HepG2 (cell line): ENCODE measurements at regions not wholly inside any gene's neighbourhood (a gene's known extent, or its start where the extent isn't known, plus 50 kb on each side); places are given as distances from the start of the nearest gene placed in this dataset.

Source experiments
- ATAC-seq: fragments of 200-7000 bp; cut with Tn5 transposase; 3 replicates; pipeline ENCODE4 v1.9.1; 2020; ENCODE audit warnings: mild to moderate bottlenecking, moderate library complexity
- BruUV-seq: library from RNA; stranded (reverse); fragments of 400-500 nt; replicated peaks from 2 replicates; lab custom pipeline; 2021; lab: Mats Ljungman, UMichigan
- CTCF ChIA-PET: fragments of 300-600 bp; formaldehyde crosslinking; extraction: SDS; loops from one replicate; lab custom pipeline; 2021; ENCODE audit warnings: low total read pairs, inconsistent platforms, low intra/inter-chr PET ratio; lab: Yijun Ruan, JAX
- POLR2A ChIA-PET: fragments of 350-600 bp; sonication (Branson Sonifier 250); formaldehyde crosslinking; loops from one replicate; lab custom pipeline; 2020; ENCODE audit warnings: antibody characterized with exemption, inconsistent platforms; lab: Yijun Ruan, JAX
- DNase-seq: peaks from one replicate; pipeline ENCODE4 v3.0.0-alpha.2; 2015; ENCODE audit warnings: low spot score
- FAIRE-seq: peaks from 3 replicates; lab custom pipeline; 2011; peaks lifted over from hg19 to GRCh38; lab: Jason Lieb, UNC
- H2AFZ ChIP-seq: one replicate; pipeline ENCODE4 v1.6.1; 2011; ENCODE audit warnings: low read length, inconsistent platforms
- H3K27ac ChIP-seq: fragments of 300-600 bp; 3 replicates; pipeline ENCODE4 v1.8.0; 2011; ENCODE audit warnings: mixed run types, mild to moderate bottlenecking, mixed read lengths, low read length, inconsistent platforms; ENCODE audit not compliant: insufficient read depth; ENCODE audit errors: extremely low read length
- H3K27me3 ChIP-seq, 2 experiments: fragments of 200-600 bp in 1 of 2; 2 replicates in 1 of 2; 3 replicates in 1 of 2; pipeline versions ENCODE4 v1.6.0 to v1.8.0; 2011; ENCODE audit warnings: low read length in 2 of 2, mild to moderate bottlenecking in 2 of 2, moderate library complexity in 2 of 2, inconsistent platforms in 1 of 2; ENCODE audit not compliant: insufficient read depth in 2 of 2, control insufficient read depth in 1 of 2
- H3K36me3 ChIP-seq, 2 experiments: fragments of 200-600 bp in 1 of 2; replicated peaks in 1 of 2; 2 replicates in 1 of 2; 3 replicates in 1 of 2; pipeline versions ENCODE4 v1.5.1 to v1.8.0; 2011; ENCODE audit warnings: low read length in 2 of 2, inconsistent platforms in 1 of 2; ENCODE audit not compliant: insufficient read depth in 2 of 2, control insufficient read depth in 1 of 2
- H3K4me1 ChIP-seq: 2 replicates; pipeline ENCODE4 v1.5.1; 2012; ENCODE audit warnings: low read length, inconsistent platforms; ENCODE audit not compliant: insufficient read depth
- H3K4me2 ChIP-seq: 2 replicates; pipeline ENCODE4 v1.6.0; 2011; ENCODE audit warnings: low read depth, low read length, inconsistent platforms
- H3K4me3 ChIP-seq, 3 experiments: fragments of 200-600 bp in 1 of 3; sonication (generic), shearing (Covaris generic) in 1 of 3; replicated peaks in 1 of 3; 2 replicates each; pipeline ENCODE4 v1.5.1; 2011 to 2016; ENCODE audit warnings: low read length in 3 of 3, inconsistent platforms in 2 of 3, low read depth in 2 of 3, mild to moderate bottlenecking in 2 of 3, control low read depth in 1 of 3, mixed read lengths in 1 of 3; ENCODE audit not compliant: insufficient read depth in 1 of 3
- H3K79me2 ChIP-seq: one replicate; pipeline ENCODE4 v1.6.1; 2011; ENCODE audit warnings: low read length, inconsistent platforms; ENCODE audit not compliant: insufficient read depth
- H3K9ac ChIP-seq: 2 replicates; pipeline ENCODE4 v1.6.0; 2011; ENCODE audit warnings: mild to moderate bottlenecking, low read depth, low read length, inconsistent platforms; ENCODE audit not compliant: insufficient read depth
- H3K9me3 ChIP-seq: 2 replicates; pipeline ENCODE4 v1.5.1; 2012; ENCODE audit warnings: mild to moderate bottlenecking, low read length
- H4K20me1 ChIP-seq: 2 replicates; pipeline ENCODE4 v1.6.0; 2011; ENCODE audit warnings: inconsistent platforms, mild to moderate bottlenecking, low read length, moderate library complexity; ENCODE audit not compliant: insufficient read depth
- CHD4 ChIP-seq: fragments of 200-600 bp; sonication (generic); IDR thresholded peaks from 2 replicates; pipeline ENCODE4 v1.7.0; 2017; ENCODE audit warnings: mild to moderate bottlenecking, low read length, borderline replicate concordance
- ELF1 ChIP-seq: sonication (generic); formaldehyde crosslinking; IDR thresholded peaks from 2 replicates; pipeline ENCODE4 v1.4.0; 2020; ENCODE audit warnings: missing genetic modification reagents
- KDM5B ChIP-seq: sonication (generic); formaldehyde crosslinking; IDR thresholded peaks from 2 replicates; pipeline ENCODE4 v1.4.0; 2020; ENCODE audit warnings: missing genetic modification reagents, mild to moderate bottlenecking, borderline replicate concordance
- MXI1 ChIP-seq: IDR thresholded peaks from 3 replicates; pipeline ENCODE4 v1.6.1; 2012; ENCODE audit warnings: low read depth, low read length, inconsistent platforms, borderline replicate concordance
- PHF21A ChIP-seq: sonication (generic); formaldehyde crosslinking; IDR thresholded peaks from 2 replicates; pipeline ENCODE4 v1.5.0; 2020; ENCODE audit warnings: mild to moderate bottlenecking, missing genetic modification reagents
- SATB2 ChIP-seq: sonication (generic); formaldehyde crosslinking; IDR thresholded peaks from 2 replicates; pipeline ENCODE4 v1.5.0; 2020; ENCODE audit warnings: missing genetic modification reagents
- TRIM24 ChIP-seq: sonication (generic); formaldehyde crosslinking; IDR thresholded peaks from 2 replicates; pipeline ENCODE4 v1.8.0; 2022; ENCODE audit warnings: mild to moderate bottlenecking, missing genetic modification reagents
- ZNF12 ChIP-seq: sonication (generic); formaldehyde crosslinking; IDR thresholded peaks from 2 replicates; pipeline ENCODE4 v1.5.0; 2020; ENCODE audit warnings: missing genetic modification reagents
- ZNF207 ChIP-seq: fragments of 450-650 bp; IDR thresholded peaks from 2 replicates; pipeline ENCODE4 v1.6.1; 2016; ENCODE audit warnings: antibody characterized with exemption, borderline replicate concordance
- WGBS: methylation state at CpG from one replicate; pipeline ENCODE4 v1.1.6; 2017; ENCODE audit warnings: low lambda C conversion rate; 5-methylcytosine and 5-hydroxymethylcytosine counted together
- in situ Hi-C: cut with HindIII; loops from 2 replicates; pipeline ENCODE4 v1.10.0; 2017; ENCODE audit warnings: low pct_unique_long_range_greater_than_20kb; ENCODE audit not compliant: extremely low pct_ligation_motif_present
- intact Hi-C: fragments of 100-400 bp; cut with micrococcal nuclease; formaldehyde crosslinking; loops from one replicate; pipeline ENCODE4 v1.10.0; 2022; ENCODE audit not compliant: unreplicated experiment
- TF ChIP-seq, protein P1 (sequence below): sonication (generic); formaldehyde crosslinking; conservative IDR thresholded peaks from 2 replicates; pipeline ENCODE4 v1.5.0; 2020; ENCODE audit warnings: missing genetic modification reagents
- TF ChIP-seq, protein P2 (sequence below): sonication (generic); formaldehyde crosslinking; IDR thresholded peaks from 2 replicates; pipeline ENCODE4 v1.4.0; 2020; ENCODE audit warnings: mild to moderate bottlenecking, missing genetic modification reagents
- TF ChIP-seq, protein P3 (sequence below): sonication (generic); formaldehyde crosslinking; IDR thresholded peaks from 2 replicates; pipeline ENCODE4 v1.5.0; 2020; ENCODE audit warnings: missing genetic modification reagents

DNA sequence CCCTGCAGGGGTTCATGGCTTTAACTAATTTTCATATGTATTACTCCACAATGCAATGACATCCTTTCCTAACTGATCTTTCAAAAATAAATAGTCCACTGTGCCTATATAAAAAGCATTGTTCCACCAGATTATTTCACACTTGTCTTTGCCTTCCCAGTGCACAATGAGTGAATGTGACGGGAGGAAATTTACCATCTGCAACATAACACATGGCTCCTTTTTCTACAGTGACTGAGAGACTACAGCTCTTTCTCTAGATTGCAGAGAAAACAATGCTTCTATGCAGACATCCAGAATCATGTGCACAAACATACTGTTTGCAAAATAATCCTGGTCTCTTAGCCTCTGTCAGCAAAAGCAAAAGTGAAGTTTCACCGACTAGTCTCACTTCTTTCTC is 483.7 kb upstream of the PIK3R1 start:
- Histone ChIP-seq H3K27me3 (no peaks in the 10 kb centered on the region), H2AFZ (no peak overlapping the region), H4K20me1 (no peaks in the 10 kb centered on the region), H3K27ac (no peak overlapping the region), H3K4me2 (no peak overlapping the region), H3K4me1 (no peaks in the 10 kb centered on the region), H3K9me3 (no peaks in the 10 kb centered on the region), H3K4me3 (no peak overlapping the region), H3K36me3 (no peaks in the 10 kb centered on the region), H3K9ac (no peak overlapping the region), H3K79me2 (no peaks in the 10 kb centered on the region)
- TF ChIP-seq SATB2 (CRISPR knock-in tag) (no peak), PHF21A (no peak)
- ATAC-seq = no peak
- FAIRE-seq = no peak
- intact Hi-C loops (no loop called here), in situ Hi-C loops (no loop called here)
- 77% methylated on average over 2 of the region's 2 CpGs for WGBS
- POLR2A ChIA-PET = no interaction called here
- CTCF ChIA-PET = no interaction called here
- no TSS peak for BruUV-seq
- DNase-seq = no peak

DNA sequence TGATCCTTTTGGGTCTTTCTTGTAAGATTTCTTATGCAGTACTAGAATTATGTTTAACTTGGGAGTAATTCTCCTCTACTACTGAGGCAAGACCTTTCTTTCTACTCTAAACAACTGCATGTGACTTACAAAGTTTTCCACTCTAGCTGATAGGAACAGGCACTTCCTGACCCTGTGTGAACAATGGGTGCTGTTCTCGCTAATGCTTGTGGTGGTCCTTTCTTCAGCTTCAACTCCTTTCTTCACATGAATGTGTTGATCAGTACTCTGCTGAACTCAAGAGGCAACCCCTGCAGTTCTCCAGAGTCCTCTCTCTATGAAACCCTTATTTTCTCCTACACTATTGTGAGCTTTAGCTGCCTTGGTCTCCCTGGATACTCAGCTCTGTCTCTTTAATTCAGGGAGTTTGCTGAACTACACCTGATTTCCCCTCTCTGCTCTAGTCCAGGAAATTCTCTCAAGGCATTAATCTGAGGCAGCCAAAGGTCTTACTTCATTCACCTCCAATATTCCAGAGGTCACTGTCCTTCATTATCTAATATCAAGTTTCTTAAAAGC is 484.6 kb upstream of the PIK3R1 start:
- BruUV-seq = no TSS peak
- TF ChIP-seq, protein P1, sequence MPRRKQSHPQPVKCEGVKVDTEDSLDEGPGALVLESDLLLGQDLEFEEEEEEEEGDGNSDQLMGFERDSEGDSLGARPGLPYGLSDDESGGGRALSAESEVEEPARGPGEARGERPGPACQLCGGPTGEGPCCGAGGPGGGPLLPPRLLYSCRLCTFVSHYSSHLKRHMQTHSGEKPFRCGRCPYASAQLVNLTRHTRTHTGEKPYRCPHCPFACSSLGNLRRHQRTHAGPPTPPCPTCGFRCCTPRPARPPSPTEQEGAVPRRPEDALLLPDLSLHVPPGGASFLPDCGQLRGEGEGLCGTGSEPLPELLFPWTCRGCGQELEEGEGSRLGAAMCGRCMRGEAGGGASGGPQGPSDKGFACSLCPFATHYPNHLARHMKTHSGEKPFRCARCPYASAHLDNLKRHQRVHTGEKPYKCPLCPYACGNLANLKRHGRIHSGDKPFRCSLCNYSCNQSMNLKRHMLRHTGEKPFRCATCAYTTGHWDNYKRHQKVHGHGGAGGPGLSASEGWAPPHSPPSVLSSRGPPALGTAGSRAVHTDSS (CRISPR knock-in tag) = no peak
- TF ChIP-seq KDM5B (CRISPR knock-in tag) (no peak), ZNF12 (CRISPR knock-in tag) (no peak), TRIM24 (CRISPR knock-in tag) (no peak), MXI1 (no peak), CHD4 (no peak), ZNF207 (no peak), ELF1 (CRISPR knock-in tag) (no peak)
- TF ChIP-seq, protein P2, sequence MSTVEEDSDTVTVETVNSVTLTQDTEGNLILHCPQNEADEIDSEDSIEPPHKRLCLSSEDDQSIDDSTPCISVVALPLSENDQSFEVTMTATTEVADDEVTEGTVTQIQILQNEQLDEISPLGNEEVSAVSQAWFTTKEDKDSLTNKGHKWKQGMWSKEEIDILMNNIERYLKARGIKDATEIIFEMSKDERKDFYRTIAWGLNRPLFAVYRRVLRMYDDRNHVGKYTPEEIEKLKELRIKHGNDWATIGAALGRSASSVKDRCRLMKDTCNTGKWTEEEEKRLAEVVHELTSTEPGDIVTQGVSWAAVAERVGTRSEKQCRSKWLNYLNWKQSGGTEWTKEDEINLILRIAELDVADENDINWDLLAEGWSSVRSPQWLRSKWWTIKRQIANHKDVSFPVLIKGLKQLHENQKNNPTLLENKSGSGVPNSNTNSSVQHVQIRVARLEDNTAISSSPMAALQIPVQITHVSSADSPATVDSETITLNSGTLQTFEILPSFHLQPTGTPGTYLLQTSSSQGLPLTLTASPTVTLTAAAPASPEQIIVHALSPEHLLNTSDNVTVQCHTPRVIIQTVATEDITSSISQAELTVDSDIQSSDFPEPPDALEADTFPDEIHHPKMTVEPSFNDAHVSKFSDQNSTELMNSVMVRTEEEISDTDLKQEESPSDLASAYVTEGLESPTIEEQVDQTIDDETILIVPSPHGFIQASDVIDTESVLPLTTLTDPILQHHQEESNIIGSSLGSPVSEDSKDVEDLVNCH (CRISPR knock-in tag) = no peak
- TF ChIP-seq, protein P3, sequence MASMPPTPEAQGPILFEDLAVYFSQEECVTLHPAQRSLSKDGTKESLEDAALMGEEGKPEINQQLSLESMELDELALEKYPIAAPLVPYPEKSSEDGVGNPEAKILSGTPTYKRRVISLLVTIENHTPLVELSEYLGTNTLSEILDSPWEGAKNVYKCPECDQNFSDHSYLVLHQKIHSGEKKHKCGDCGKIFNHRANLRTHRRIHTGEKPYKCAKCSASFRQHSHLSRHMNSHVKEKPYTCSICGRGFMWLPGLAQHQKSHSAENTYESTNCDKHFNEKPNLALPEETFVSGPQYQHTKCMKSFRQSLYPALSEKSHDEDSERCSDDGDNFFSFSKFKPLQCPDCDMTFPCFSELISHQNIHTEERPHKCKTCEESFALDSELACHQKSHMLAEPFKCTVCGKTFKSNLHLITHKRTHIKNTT (CRISPR knock-in tag) = no peak

More for the DNA sequence above, 484.6 kb upstream of the PIK3R1 start:
- Histone ChIP-seq H3K36me3 (no peaks in the 10 kb centered on the region), H2AFZ (peak overlapping the region; percentile 21), H3K9me3 (no peaks in the 10 kb centered on the region), H3K9ac (no peak overlapping the region), H3K4me2 (no peak overlapping the region), H3K79me2 (no peaks in the 10 kb centered on the region), H3K4me3 (no peak overlapping the region), H4K20me1 (no peaks in the 10 kb centered on the region), H3K27me3 (no peaks in the 10 kb centered on the region), H3K27ac (no peak overlapping the region), H3K4me1 (no peaks in the 10 kb centered on the region)
- WGBS = 75% methylated on average over 1 of the region's 1 CpG
- CTCF ChIA-PET = no interaction called here
- POLR2A ChIA-PET = no interaction called here
- DNase-seq (no peak), FAIRE-seq (no peak), ATAC-seq (no peak)
- in situ Hi-C loops (no loop called here), intact Hi-C loops (no loop called here)
